GM21529 (cell line): ENCODE measurements at regions not wholly inside any gene's neighbourhood (a gene's known extent, or its start where the extent isn't known, plus 50 kb on each side); places are given as distances from the start of the nearest gene placed in this dataset.

ENCODE experiments used
- ATAC-seq: cut with Tn5 transposase; IDR thresholded peaks from one replicate; pipeline ENCODE4 v1.9.1; 2021; ENCODE audit not compliant: unreplicated experiment

DNA sequence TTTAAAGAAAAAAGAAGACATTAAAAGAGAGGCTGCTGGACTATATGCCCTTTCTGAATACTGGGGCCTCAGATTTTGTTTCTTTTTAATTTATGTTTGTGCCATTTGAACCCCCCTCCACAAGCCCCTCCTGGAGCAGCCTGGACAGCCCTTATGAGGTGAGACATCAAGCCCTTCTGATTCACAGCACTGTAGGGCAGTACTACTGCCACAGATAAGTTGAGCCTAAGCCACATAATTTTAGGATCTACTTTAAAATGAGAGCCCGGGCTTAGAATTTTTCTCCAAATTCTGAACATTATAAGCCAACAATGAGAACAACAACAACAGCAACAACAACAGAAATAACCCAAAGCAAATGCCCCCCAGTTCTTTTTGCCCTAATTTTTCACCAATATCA is 256.9 kb upstream of the SALL1 start:
- ATAC-seq: no peak

DNA sequence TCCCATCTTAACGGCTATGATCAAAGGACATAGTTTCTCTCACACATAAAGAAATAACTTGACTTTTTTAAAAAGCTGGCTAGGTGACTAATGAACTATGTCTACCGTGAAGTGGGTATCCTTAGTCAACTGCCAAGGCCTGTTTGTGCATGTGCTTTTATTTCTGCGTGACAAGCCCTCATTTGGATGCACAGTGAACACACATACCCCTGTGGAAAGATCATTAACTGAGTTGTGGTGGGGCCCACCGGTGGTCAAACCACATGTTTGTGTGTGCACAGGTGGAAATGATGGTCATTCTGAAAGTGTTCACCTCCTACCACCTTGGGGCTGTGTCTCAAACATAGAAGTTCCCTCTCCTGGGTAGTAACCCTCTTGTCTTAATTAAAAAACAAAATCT is 256.1 kb upstream of the SALL1 start:
- no peak for ATAC-seq

DNA sequence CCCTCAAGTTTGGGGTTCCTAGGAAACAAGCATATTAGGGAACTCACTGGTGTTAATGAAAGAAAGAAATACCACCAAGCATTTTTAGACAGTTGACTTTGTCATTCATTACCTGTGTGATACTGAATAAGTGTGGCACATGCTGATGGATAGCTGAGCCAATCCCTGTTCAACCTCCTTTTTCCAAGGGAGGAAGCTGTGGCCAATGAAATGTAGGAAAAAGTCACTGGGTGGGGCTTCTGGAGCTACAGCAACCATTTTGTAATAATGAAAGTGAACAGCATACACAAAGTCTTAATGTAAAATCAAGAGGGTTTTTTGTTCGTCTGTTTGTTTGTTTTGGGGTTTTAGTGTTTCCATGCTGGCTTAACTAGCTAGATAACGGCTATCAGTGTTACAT is 254.3 kb upstream of the SALL1 start:
- no peak for ATAC-seq

DNA sequence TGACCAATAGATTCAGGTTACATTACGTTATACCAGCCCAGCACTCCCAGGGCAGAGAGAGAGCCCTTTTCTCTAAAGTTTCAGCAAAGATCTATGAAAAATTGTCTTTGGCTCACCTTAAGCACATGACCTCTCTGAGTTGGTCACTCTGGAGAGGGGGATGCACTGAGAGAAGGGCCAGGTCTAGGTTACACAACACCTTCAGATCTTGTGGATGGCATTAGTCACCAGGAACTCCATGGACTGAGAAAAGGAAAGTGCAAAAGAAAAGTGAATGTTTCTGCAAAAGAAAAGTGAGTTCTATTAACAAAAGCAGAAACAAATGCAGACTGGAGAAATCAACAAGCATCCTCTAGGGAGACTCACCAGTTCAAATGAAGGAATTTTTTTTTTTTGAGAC is 253.3 kb upstream of the SALL1 start:
- ATAC-seq: no peak

DNA sequence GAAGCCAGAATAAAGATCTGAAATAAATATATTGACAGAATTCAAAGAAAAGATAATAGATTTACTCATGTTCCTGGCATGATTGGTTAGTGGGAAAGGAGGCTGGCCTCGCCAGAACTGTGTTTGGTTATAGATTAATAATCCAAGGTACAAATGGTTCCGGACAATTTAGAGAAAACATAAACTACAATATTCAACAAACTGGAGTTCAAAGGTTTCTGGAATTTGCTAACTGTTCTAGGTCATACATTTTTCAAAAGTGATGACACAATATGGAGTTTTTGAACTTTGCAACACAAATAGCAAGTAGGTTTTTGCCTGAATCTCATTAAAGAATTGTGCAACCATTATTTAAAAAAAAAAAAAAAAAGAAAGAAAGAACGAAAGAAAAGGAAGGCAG is 251.7 kb upstream of the SALL1 start:
- no peak for ATAC-seq

DNA sequence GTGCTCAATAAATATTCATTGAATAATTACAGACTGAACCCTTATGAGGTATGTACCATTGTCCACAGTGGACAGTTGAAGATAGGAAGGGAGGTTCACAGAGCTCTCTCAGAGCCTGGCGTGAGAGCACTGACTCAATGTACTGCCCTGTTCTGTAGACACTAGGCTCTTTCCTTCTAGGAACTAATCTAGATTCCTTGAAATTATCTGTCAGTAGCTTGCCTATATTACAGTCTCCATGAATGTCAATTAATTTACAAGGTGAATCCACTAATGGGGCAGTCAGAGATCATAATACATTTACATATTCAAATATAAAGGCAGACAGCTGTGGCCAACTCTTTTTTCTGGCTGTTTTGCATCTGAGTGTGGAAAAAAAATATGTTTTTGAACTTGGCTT is 251.2 kb upstream of the SALL1 start:
- ATAC-seq: no peak

DNA sequence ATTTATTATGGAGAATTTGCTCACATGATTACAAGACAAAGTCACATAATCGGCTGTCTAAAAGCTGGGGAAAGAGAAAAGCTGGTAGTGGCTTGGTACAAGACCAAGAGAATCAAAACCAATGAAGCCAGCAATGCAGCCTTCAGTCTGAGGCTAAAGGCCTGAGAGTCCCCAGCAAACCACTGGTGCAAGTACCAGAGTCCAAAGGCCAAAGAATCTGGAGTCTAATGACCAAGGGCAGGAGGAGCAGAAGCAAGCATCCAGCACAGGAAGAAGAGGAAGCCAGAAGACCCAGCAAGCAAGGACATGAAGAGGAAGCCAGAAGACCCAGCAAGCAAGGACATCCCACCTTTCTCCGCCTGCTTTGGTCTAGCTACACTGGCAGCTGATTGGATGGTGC is 250.6 kb upstream of the SALL1 start:
- ATAC-seq: no peak

DNA sequence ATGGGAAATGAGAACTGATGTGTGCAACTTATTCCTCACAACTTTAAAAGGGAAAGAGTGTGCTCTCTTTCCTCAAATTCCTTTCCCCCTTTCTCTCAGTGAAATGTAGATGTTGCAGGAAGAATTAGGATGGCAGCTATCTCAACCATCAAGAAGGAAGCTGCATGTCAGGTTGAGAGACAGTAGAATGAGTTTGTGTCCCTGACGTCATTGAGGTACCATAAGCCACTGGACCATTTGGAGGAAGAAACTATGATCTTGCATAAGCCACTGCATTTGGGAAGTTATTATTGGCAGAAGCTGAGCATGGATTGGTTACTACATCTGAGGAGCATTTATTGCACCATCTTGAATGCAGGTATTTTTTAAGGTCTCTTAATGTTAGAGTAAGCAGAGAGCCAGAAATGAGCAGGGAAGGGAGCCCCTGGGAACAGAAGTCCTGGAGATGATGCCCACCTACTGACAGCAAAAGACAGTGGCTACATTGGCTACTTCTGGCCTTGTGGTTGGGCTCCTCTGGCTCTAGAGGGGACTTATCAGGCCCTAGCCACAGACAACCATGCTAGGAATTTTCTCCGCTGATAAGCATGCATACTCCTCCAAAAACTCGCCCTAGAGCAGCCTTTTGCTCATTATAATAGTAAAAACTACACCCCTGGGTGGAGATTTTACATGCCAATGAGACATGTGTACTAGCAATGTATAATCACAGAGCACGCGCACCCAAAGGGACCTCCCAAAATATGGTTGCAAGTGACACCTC is 249.0 kb upstream of the SALL1 start:
- ATAC-seq: no peak

DNA sequence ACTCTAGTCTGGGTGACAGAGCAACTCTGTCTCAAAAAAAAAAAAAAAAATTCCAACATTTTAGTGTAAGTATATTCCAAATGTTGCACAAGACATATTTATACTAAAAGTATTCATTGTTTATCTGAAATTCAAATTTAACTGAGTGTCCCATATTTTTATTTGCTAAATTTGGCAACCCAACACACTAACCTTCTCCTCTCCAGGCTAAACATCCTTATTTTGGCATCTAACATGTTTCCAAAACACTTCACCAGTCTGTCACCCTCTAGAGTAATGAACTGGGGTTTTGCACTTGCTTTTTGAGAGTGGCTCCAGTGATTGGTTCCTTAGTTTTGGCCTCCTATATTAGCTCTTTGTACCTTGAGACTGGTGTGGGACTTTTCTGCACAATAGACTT is 243.4 kb upstream of the SALL1 start:
- ATAC-seq: no peak

DNA sequence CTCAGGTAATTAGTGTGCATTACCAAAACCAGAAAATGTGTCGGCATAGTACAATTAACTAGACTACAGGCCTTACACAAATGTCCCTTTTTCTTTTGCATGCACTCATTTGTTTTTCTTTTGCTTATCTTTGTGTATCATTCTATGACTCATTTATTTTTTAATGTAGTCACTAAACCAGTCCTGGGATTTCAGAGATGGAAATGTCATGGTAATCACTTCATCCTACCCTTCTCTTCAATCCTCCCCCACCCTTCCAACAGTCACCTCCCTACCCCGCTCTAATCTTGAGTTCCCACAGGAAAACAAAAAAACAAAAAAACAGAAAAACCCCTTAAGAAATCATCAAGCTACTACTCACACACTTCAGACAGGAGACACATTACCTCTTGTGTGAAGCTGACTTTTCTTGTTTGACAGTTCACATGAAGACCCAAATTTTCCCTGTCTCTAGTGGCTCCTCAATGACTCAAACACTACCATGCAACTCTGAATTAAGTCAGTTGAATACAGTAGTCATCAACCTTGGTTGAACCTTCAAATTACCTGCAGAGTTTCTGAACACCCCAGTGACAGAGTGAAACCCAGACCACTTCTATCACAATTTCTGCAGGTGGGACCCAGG is 242.4 kb upstream of the SALL1 start:
- ATAC-seq: no peak

DNA sequence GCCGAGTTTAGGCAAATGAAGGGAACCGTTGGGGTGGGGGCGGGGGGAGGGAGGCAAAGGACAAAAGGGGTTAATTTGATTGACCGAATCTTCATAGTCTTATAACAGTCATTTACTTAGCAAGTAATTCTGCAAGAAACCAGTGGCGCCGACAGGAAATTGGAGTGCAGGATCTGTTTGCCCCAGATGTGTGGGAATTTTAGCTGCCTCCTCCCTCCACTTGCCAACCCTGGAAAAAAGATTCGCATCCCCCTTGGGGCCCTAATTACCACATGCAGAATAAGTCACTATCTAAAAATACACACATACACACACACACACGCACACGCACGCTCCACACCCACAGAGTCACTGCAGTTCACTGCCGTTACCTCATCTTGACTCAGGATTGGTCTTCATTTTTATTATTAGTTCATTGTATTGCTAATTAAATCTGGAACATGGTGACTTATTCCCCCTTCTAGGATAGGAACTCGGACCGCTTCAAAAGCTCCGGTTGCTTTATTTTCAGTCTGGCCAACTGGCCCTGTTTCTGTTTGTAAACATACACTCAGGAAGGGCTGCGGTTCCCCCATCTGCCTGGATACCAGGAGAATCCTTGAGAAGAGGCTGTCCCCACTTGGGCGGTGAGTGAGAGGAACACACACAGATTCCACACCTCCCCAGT is 241.6 kb upstream of the SALL1 start:
- no peak for ATAC-seq

DNA sequence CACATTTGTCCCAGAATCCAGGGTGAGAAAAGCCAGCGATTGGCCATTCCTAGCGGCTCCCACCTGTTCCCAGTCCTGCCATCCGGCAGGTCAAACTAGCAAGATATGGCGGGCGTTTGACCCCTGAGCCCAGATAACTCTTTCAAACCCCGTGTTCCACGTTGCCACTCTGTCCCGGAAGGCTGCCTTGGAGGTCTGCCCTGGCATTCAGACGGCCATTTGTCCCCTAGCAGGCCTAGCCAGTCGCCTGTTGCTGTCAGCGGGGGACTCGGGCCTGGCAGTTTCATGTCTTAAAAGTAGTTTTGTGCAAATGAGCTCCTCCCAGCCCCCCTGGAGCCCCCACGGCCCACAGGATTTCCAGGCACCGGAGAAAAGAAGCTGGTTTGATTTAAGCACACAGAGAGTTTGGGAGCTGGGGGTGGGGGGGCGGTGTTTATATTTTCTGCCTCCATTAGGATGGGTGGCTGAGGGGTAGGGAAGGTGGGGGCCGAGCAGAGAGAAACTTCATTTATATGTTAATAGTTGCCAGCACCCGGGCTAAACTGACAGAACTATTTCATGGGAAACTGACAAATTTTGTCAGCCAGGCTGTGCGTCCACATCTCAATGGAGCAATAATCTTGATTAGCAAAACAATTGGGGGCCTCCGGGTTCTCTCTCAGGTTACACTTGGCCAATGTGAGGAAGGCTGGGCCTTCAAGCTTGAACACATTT is 240.9 kb upstream of the SALL1 start:
- ATAC-seq: no peak

DNA sequence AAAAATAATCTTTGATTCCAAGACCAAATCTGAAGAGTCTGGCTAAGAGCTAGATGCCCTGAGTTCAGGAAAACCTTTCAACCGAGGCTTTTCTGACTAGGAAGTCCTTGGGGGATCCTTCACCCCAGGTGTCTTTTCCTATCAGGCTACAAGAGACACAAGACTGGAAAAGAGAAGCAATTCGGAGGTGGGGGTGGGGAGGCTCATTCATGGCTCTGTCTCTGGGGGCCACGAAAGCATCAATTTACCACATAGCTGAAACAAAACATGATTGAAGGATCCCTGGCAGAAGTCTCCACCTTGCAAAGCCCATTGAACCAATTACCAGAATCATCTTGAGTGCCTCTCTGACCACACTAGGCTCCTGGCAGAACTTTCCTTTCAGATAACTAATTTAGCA is 239.8 kb upstream of the SALL1 start:
- ATAC-seq: no peak

DNA sequence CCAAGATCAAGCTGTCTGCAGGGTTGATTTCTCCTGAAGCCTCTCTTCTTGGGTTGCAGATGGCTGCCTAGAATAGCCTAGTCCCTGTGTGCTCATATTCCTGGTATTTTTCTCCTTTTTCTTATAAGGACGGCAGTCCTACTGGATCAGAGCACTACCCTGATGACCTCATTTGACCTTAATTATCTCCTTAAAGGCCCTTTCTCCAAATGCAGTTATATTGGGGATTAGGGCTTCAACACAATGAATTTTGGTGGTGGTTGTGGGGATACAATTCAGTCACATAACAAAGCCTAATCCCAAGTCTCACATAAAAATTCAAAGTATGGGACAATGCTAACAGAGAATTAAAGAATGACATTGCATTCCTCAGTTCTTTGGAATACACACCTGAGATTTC is 238.8 kb upstream of the SALL1 start:
- ATAC-seq: no peak

DNA sequence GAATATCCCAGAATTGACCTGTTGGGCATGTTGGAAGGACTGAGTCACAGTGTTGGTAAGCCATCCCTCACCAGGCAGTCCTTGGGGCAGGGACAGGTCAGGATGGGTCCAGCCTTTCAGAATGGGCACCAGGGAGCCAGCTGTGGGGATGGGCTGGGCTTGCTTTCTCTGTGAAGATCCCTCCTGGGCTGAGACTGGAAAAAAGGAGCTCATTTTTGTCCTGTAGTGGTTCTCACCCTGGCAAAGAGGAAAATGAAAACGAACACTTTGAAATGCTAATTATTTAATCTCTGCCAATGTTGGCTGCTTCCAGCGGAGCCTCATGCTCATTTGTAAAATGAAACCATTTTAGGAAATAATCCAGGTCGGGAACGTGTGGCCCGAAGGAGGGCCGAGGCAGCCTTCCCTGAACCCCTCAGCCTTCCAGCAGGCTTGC is 237.5 kb upstream of the SALL1 start:
- no peak for ATAC-seq

DNA sequence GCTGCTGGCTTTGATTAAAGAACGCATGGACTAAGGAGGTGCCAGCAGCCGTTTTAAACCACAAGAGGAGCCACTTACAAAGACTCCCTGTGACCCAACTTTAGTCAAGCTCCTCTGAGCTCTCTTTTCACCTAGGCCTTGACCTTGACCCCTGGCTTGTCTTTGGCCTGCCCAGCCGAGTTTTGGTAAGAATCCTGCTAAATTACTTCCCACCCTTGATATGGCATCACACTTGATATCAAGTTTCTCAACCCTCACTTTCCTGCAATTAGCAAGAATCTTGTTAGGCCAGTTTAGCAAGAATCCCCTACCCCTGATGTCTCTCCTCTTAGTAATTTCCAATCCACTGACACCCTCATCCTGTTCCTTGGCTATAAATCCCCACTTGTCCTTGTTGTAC is 232.8 kb upstream of the SALL1 start:
- ATAC-seq: no peak

DNA sequence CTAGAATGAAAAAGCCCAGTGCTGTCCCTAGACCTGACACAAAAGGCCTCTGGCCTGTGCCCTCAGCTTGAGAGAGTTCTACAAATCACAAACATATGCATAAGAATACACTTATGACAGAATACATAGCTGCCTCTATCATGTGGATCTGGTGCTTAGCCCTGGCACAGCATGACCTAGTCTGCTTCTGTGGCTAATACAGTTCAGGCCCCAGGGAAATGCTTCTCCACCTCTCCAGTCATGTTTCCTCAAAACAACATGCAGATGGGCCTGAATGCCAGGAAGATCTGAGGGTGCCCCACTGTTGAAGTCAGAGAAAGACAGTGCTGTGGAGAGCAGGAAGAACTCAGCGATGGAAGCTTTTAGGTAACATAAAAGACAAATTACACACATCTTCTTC is 231.9 kb upstream of the SALL1 start:
- ATAC-seq: no peak

DNA sequence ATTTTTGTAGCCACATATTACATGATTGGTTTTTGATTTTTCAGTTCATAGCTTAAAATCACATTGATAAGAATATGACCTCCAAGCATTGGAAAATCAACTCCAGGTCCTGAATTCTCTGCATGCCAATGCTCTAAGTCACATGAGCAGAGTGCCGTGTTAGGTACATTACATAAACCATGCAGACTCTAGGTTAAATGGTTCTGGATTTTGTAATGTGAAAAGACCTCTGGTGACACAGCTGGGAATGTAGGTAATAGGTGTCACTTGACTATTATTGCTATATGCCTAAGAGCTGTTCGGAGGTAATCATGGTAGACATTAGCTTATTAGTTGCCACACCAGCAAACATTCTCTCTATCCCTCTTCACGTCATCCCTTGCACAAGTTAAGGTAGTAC is 231.1 kb upstream of the SALL1 start:
- ATAC-seq: no peak

DNA sequence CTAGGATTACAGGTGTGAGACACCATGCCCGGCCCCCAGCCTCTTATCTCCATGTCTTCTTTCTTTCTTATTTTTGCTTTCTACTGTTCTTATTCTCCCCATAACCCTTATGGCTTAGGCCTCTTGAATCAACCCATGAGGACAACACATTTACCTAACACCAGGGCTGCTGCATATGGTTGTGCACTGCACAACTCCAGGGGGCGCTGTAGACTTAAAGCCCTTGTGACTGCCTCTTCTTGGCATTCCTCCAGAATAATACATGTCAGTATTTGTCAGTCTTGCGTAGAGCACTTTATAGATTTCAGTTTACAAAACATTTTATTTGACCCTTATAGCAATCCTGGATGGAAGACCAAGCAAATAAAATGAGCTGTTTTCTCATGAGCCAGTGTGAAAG is 225.0 kb upstream of the SALL1 start:
- ATAC-seq: no peak

DNA sequence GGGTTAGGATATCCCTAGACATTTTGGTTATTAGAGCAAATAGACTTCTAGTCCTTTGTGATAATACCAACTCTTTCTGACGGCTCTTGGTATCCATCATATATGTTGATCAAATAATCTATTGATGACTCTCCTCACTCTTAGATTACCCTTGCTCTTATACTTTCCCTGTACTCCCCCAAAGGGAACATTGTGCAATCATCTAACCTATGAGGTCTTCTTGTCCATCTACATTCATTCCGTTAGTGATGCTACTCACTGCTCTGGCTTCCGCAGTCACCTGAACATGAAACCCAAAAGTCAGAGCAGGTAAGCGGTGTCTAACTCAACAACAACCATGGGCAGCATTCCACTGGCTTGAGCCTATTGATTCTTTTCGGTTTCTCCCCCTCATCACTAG is 223.7 kb upstream of the SALL1 start:
- ATAC-seq: no peak

DNA sequence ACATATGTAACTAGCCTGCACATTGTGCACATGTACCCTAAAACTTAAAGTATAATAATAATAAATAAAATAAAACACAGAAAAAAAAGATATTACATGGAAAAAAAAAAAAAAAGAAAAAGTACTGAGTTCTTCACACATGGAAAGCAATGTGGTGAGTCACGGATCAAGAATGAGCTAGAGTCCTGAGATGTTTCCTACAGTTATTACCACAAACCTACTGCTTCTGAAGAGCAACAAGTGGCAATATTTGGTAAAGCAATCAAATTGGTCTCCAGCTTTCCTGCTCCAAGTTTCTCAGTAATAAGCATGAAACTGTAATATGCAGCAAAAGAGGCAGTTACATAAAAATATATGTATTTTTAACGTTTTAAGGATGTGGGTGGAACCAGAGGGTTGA is 223.3 kb upstream of the SALL1 start:
- no peak for ATAC-seq

DNA sequence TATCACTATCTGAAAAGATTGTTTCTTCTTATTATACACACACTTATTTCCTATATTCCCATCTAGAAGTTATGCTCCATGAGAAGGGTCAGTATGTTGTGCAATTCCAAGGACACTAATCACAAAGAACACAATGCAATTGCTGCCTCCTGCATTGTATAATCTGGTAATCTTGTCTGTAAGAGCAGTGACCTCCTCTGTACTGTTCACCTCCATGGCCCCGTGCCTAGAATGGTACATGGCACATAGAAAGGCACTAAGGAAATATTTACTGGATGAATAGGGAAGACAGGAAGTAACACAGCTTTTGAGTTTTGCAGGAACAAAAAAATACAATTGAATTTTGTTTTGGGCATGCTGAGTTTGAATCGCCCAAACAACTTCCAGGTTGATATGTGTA is 214.6 kb upstream of the SALL1 start:
- ATAC-seq: no peak
